Erythroblast (primary cell): ENCODE measurements at regions not wholly inside any gene's neighbourhood (a gene's known extent, or its start where the extent isn't known, plus 50 kb on each side); places are given as distances from the start of the nearest gene placed in this dataset.

Experiments used
- GATA1 ChIP-seq: IDR thresholded peaks from 2 replicates; pipeline ENCODE4 v1.6.1; 2011; ENCODE audit warnings: low read depth, mild to moderate bottlenecking, control low read depth, low read length, moderate library complexity
- POLR2A ChIP-seq: IDR thresholded peaks from 2 replicates; pipeline ENCODE4 v1.6.1; 2011; ENCODE audit warnings: mild to moderate bottlenecking, low read length

- no peak for TF ChIP-seq POLR2A
- no peak for TF ChIP-seq GATA1
Observed at GRCh38 chr12:126998747-126999285, 1268.2 kb upstream of the TMEM132C start.
